ENCODE measurements at regions not wholly inside any gene's neighbourhood (a gene's known extent, or its start where the extent isn't known, plus 50 kb on each side); places are given as distances from the start of the nearest gene placed in this dataset.

- H3K4me3 ChIP-seq (ENCODE audit: low read length in 3 of 3): no peak overlapping the region
- intact Hi-C loops (cut with DNase I): no loop called here
- no peaks in the 10 kb centered on the region for H3K36me3 ChIP-seq (ENCODE audit: control insufficient read depth in 2 of 3, insufficient read depth in 3 of 3, low read length in 3 of 3)
- no peaks in the 10 kb centered on the region for H3K4me1 ChIP-seq (ENCODE audit: control insufficient read depth in 2 of 3, insufficient read depth in 2 of 3, low read depth in 1 of 3, low read length in 3 of 3)
- H3K27ac ChIP-seq (ENCODE audit: low read depth in 2 of 2, low read length in 2 of 2): no peak overlapping the region
- no peak overlapping the region for H3K9ac ChIP-seq (ENCODE audit: low read length in 3 of 3)
- no peak for TF ChIP-seq CTCF (IDR thresholded peaks at IDR 0.05; ENCODE audit: borderline replicate concordance, extremely low read depth, insufficient read depth)
- no peaks in the 10 kb centered on the region for H3K9me3 ChIP-seq (ENCODE audit: control insufficient read depth in 2 of 3, insufficient read depth in 1 of 3, low read length in 3 of 3)
- FAIRE-seq (no peak), DNase-seq (no peak)
- no peaks in the 10 kb centered on the region for H3K27me3 ChIP-seq (ENCODE audit: control insufficient read depth, insufficient read depth, low read length)
Observed at GRCh38 chr3:1600700-1601418, 497.8 kb upstream of the CNTN4 start.

GRCh38 chr3:1609416-1609815, 489.2 kb upstream of the CNTN4 start:
- intact Hi-C loops (cut with DNase I): no loop called here
- DNase-seq: peak in 1 of 5 donors; percentile 60

GRCh38 chr3:1611824-1612223, 486.8 kb upstream of the CNTN4 start:
- TF ChIP-seq CTCF (IDR thresholded peaks at IDR 0.05; ENCODE audit: borderline replicate concordance, extremely low read depth, insufficient read depth): no peak
- Histone ChIP-seq H3K4me3 (ENCODE audit: low read length in 3 of 3) (no peak overlapping the region), H3K4me1 (ENCODE audit: control insufficient read depth in 2 of 3, insufficient read depth in 2 of 3, low read depth in 1 of 3, low read length in 3 of 3) (no peaks in the 10 kb centered on the region), H3K9me3 (ENCODE audit: control insufficient read depth in 2 of 3, insufficient read depth in 1 of 3, low read length in 3 of 3) (no peaks in the 10 kb centered on the region), H3K27me3 (ENCODE audit: control insufficient read depth, insufficient read depth, low read length) (no peaks in the 10 kb centered on the region), H3K9ac (ENCODE audit: low read length in 3 of 3) (no peak overlapping the region), H3K27ac (ENCODE audit: low read depth in 2 of 2, low read length in 2 of 2) (no peak overlapping the region), H3K36me3 (ENCODE audit: control insufficient read depth in 2 of 3, insufficient read depth in 3 of 3, low read length in 3 of 3) (no peaks in the 10 kb centered on the region)
- no peak for DNase-seq
- no peak for FAIRE-seq
- intact Hi-C loops (cut with DNase I): no loop called here

More at GRCh38 chr3:1609416-1609815, 489.2 kb upstream of the CNTN4 start:
- Histone ChIP-seq H3K27me3 (ENCODE audit: control insufficient read depth, insufficient read depth, low read length) (no peaks in the 10 kb centered on the region), H3K4me1 (ENCODE audit: control insufficient read depth in 2 of 3, insufficient read depth in 2 of 3, low read depth in 1 of 3, low read length in 3 of 3) (no peaks in the 10 kb centered on the region), H3K4me3 (ENCODE audit: low read length in 3 of 3) (no peak overlapping the region), H3K9me3 (ENCODE audit: control insufficient read depth in 2 of 3, insufficient read depth in 1 of 3, low read length in 3 of 3) (no peaks in the 10 kb centered on the region), H3K36me3 (ENCODE audit: control insufficient read depth in 2 of 3, insufficient read depth in 3 of 3, low read length in 3 of 3) (no peaks in the 10 kb centered on the region), H3K9ac (ENCODE audit: low read length in 3 of 3) (no peak overlapping the region), H3K27ac (ENCODE audit: low read depth in 2 of 2, low read length in 2 of 2) (no peak overlapping the region)
- TF ChIP-seq CTCF (IDR thresholded peaks at IDR 0.05; ENCODE audit: borderline replicate concordance, extremely low read depth, insufficient read depth): no peak
- no peak for FAIRE-seq

- intact Hi-C loops (cut with DNase I): no loop called here
- Histone ChIP-seq H3K36me3 (ENCODE audit: control insufficient read depth in 2 of 3, insufficient read depth in 3 of 3, low read length in 3 of 3) (no peaks in the 10 kb centered on the region), H3K27me3 (ENCODE audit: control insufficient read depth, insufficient read depth, low read length) (no peaks in the 10 kb centered on the region), H3K9me3 (ENCODE audit: control insufficient read depth in 2 of 3, insufficient read depth in 1 of 3, low read length in 3 of 3) (no peaks in the 10 kb centered on the region), H3K4me1 (ENCODE audit: control insufficient read depth in 2 of 3, insufficient read depth in 2 of 3, low read depth in 1 of 3, low read length in 3 of 3) (no peaks in the 10 kb centered on the region), H3K9ac (ENCODE audit: low read length in 3 of 3) (no peak overlapping the region), H3K27ac (ENCODE audit: low read depth in 2 of 2, low read length in 2 of 2) (no peak overlapping the region), H3K4me3 (ENCODE audit: low read length in 3 of 3) (no peak overlapping the region)
- no peak for DNase-seq
- TF ChIP-seq CTCF (IDR thresholded peaks at IDR 0.05; ENCODE audit: borderline replicate concordance, extremely low read depth, insufficient read depth): no peak
- no peak for FAIRE-seq
Observed at GRCh38 chr3:1613962-1614361, 484.7 kb upstream of the CNTN4 start.

Data from kidney (tissue), 13 donors.